K562 (cell line): ENCODE measurements at regions not wholly inside any gene's neighbourhood (a gene's known extent, or its start where the extent isn't known, plus 50 kb on each side); places are given as distances from the start of the nearest gene placed in this dataset.

ENCODE experiments used
- ATAC-seq: fragments of 200-7000 bp; cut with Tn5 transposase; 3 replicates; pipeline ENCODE4 v1.9.1; 2020; ENCODE audit warnings: moderate library complexity
- BruUV-seq: library from RNA; stranded (reverse); fragments of 400-500 nt; replicated peaks from 2 replicates; lab custom pipeline; 2021; lab: Mats Ljungman, UMichigan
- CTCF ChIA-PET: fragments of 300-600 bp; formaldehyde crosslinking; extraction: SDS; loops from one replicate; lab custom pipeline; 2021; ENCODE audit warnings: low intra/inter-chr PET ratio; lab: Yijun Ruan, JAX
- POLR2A ChIA-PET: fragments of 300-600, 350-650 bp; sonication (Branson Sonifier 250); formaldehyde crosslinking; extraction: SDS; loops from one replicate; lab custom pipeline; 2021; ENCODE audit warnings: antibody characterized with exemption, inconsistent platforms; lab: Yijun Ruan, JAX
- DNase-seq, 4 experiments: peaks; one replicate each; pipeline versions ENCODE4 v3.0.0 to v3.0.0-alpha.2; 2011 to 2018; ENCODE audit warnings: low spot score in 3 of 4, mixed read lengths in 3 of 4; ENCODE audit errors: extremely low read depth in 1 of 4
- FAIRE-seq: peaks from 2 replicates; lab custom pipeline; 2011; peaks lifted over from hg19 to GRCh38; lab: Jason Lieb, UNC
- H2AFZ ChIP-seq: 2 replicates; pipeline ENCODE4 v1.6.0; 2011; ENCODE audit warnings: low read depth, low read length, control low read depth, inconsistent platforms
- H3K27ac ChIP-seq: fragments of 200-600 bp; 3 replicates; pipeline ENCODE4 v1.8.0; 2011; ENCODE audit warnings: low read depth, mild to moderate bottlenecking, control low read depth, inconsistent platforms, low read length, moderate library complexity, mixed read lengths; ENCODE audit errors: extremely low read depth
- H3K27me3 ChIP-seq, 2 experiments: fragments of 300-600 bp in 1 of 2; 2 replicates in 1 of 2; 3 replicates in 1 of 2; pipeline versions ENCODE4 v1.6.0 to v1.8.0; 2011; ENCODE audit warnings: inconsistent platforms in 2 of 2, low read length in 2 of 2, mild to moderate bottlenecking in 1 of 2, mixed read lengths in 1 of 2, moderate library complexity in 1 of 2; ENCODE audit not compliant: control insufficient read depth in 2 of 2, insufficient read depth in 2 of 2
- H3K36me3 ChIP-seq: fragments of 300-600 bp; 3 replicates; pipeline ENCODE4 v1.8.0; 2011; ENCODE audit warnings: mild to moderate bottlenecking, low read length, inconsistent platforms; ENCODE audit not compliant: control insufficient read depth, insufficient read depth
- H3K4me1 ChIP-seq, 2 experiments: fragments of 200-600 bp in 1 of 2; replicated peaks in 1 of 2; 2 replicates in 1 of 2; 3 replicates in 1 of 2; pipeline versions ENCODE4 v1.5.1 to v1.8.0; 2011; ENCODE audit warnings: inconsistent platforms in 2 of 2, low read length in 2 of 2, mild to moderate bottlenecking in 1 of 2, mixed read lengths in 1 of 2, moderate library complexity in 1 of 2; ENCODE audit not compliant: control insufficient read depth in 2 of 2, insufficient read depth in 2 of 2
- H3K4me2 ChIP-seq: 2 replicates; pipeline ENCODE4 v1.6.1; 2011; ENCODE audit warnings: low read length, control low read depth, inconsistent platforms, mixed read lengths; ENCODE audit not compliant: insufficient read depth
- H3K4me3 ChIP-seq: fragments of 200-600 bp; sonication (generic), shearing (Covaris generic); 2 replicates; pipeline ENCODE4 v1.5.1; 2016; ENCODE audit warnings: control low read depth, inconsistent platforms
- H3K79me2 ChIP-seq: fragments of 200-600 bp; 3 replicates; pipeline ENCODE4 v1.8.0; 2011; ENCODE audit warnings: low read length, inconsistent platforms; ENCODE audit not compliant: control insufficient read depth, insufficient read depth
- H3K9ac ChIP-seq, 2 experiments: 2 replicates each; pipeline versions ENCODE4 v1.6.0 to v1.6.1; 2011; ENCODE audit warnings: low read depth in 2 of 2, low read length in 2 of 2, control low read depth in 1 of 2, inconsistent platforms in 1 of 2, mild to moderate bottlenecking in 1 of 2, mixed read lengths in 1 of 2; ENCODE audit not compliant: insufficient read depth in 1 of 2
- H3K9me1 ChIP-seq: one replicate; pipeline ENCODE4 v1.6.0; 2011; ENCODE audit warnings: inconsistent platforms, mild to moderate bottlenecking, low read length, moderate library complexity; ENCODE audit not compliant: control insufficient read depth, insufficient read depth
- H3K9me3 ChIP-seq: replicated peaks from 2 replicates; pipeline ENCODE4 v1.5.1; 2011; ENCODE audit warnings: low read depth, low read length, inconsistent platforms; ENCODE audit not compliant: control insufficient read depth, insufficient read depth
- H4K20me1 ChIP-seq: replicated peaks from 2 replicates; pipeline ENCODE4 v1.6.1; 2011; ENCODE audit warnings: low read length, inconsistent platforms, mixed read lengths; ENCODE audit not compliant: control insufficient read depth, insufficient read depth
- AFF4 ChIP-seq: sonication (generic); formaldehyde crosslinking; IDR thresholded peaks from 2 replicates; pipeline ENCODE4 v1.8.0; 2023; ENCODE audit warnings: mild to moderate bottlenecking, missing genetic modification reagents
- BMI1 ChIP-seq: fragments of 150-350 bp; IDR thresholded peaks from 2 replicates; pipeline ENCODE4 v1.6.1; 2014; ENCODE audit warnings: low read length
- FOXK1 ChIP-seq: sonication (generic); formaldehyde crosslinking; IDR thresholded peaks from 2 replicates; pipeline ENCODE4 v1.8.0; 2022; ENCODE audit warnings: missing genetic modification reagents, mild to moderate bottlenecking, borderline replicate concordance
- HDAC8 ChIP-seq: fragments of 450-650 bp; IDR thresholded peaks from 2 replicates; pipeline ENCODE4 v1.6.1; 2016; ENCODE audit warnings: mild to moderate bottlenecking, missing genetic modification characterization, moderate library complexity, missing compliant biosample characterization
- MTA3 ChIP-seq: fragments of 450-650 bp; formaldehyde crosslinking; IDR thresholded peaks from 2 replicates; pipeline ENCODE4 v1.6.1; 2017; ENCODE audit warnings: mild to moderate bottlenecking, borderline replicate concordance
- MXI1 ChIP-seq: IDR thresholded peaks from 2 replicates; pipeline ENCODE4 v1.6.1; 2011; ENCODE audit warnings: low read depth, mild to moderate bottlenecking, improper control_type of control experiment, low read length
- NCOA1 ChIP-seq: fragments of 450-650 bp; IDR thresholded peaks from 2 replicates; pipeline ENCODE4 v1.6.1; 2016; ENCODE audit warnings: low read depth
- RFX5 ChIP-seq: IDR thresholded peaks from 2 replicates; pipeline ENCODE4 v1.6.1; 2011; ENCODE audit warnings: low read depth, mild to moderate bottlenecking, improper control_type of control experiment, low read length
- RFX7 ChIP-seq: fragments of 250-450 bp; sonication (Bioruptor Pico); IDR thresholded peaks from 2 replicates; pipeline ENCODE4 v1.5.1; 2021; ENCODE audit warnings: mild to moderate bottlenecking
- ZNF740 ChIP-seq, 3 experiments: fragments of 200-800 bp in 1 of 3; sonication (Bioruptor generic) in 1 of 3; sonication (generic) in 1 of 3; formaldehyde crosslinking in 1 of 3; IDR thresholded peaks; 2 replicates each; pipeline versions ENCODE4 v1.6.1 to v1.8.0; 2016 to 2022; ENCODE audit warnings: mild to moderate bottlenecking in 2 of 3, missing compliant biosample characterization in 2 of 3, missing genetic modification characterization in 2 of 3, missing genetic modification reagents in 1 of 3
- ZNF778 ChIP-seq: fragments of 450-650 bp; formaldehyde crosslinking; IDR thresholded peaks from 2 replicates; pipeline ENCODE4 v1.4.0; 2020; ENCODE audit warnings: mild to moderate bottlenecking, moderate library complexity
- WGBS: fragments of 100-300 bp; shearing (Covaris generic); methylation state at CpG from one replicate; pipeline ENCODE4 v1.1.6; 2016; ENCODE audit warnings: low coverage, mixed read lengths; ENCODE audit not compliant: insufficient coverage; ENCODE audit errors: missing lambda C conversion rate; 5-methylcytosine and 5-hydroxymethylcytosine counted together
- in situ Hi-C: fragments of 300-500 bp; cut with MboI; formaldehyde crosslinking; loops from 4 replicates; pipeline ENCODE4 v1.15.0; 2018; ENCODE audit warnings: inconsistent platforms, mixed read lengths
- intact Hi-C: fragments of 100-400 bp; cut with micrococcal nuclease; formaldehyde crosslinking; loops from 2 replicates; pipeline ENCODE4 v1.14.2; 2022
- TF ChIP-seq, protein P1 (sequence below): IDR thresholded peaks from 2 replicates; pipeline ENCODE4 v1.6.1; 2011; ENCODE audit not compliant: insufficient read length; ENCODE audit errors: extremely low read depth

DNA sequence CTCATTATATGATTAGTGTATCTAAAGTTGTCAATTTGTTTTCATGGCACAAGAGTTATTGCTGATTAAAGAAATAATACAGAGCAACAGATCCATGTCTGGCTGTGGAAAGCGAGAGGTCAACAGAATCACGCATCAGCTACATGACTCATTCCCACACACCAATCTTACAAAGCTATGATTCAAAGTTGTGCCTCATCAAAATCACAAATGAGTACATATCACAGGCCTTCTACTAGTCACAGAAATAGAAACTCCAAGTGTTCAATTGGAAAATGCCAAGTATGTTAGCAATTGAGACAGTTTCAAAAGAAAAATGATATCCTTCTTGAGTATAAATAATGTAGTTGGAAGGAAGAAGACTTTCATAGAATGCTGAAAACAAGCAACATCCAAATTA, 57.8 kb upstream of the NKAIN2 start:
- no peak overlapping the region for H3K9ac ChIP-seq
- H3K4me2 ChIP-seq: no peak overlapping the region
- FAIRE-seq (no peak), ATAC-seq (no peak), DNase-seq (no peak)
- ChIA-PET POLR2A (no interaction called here), CTCF (no interaction called here)
- no peaks in the 10 kb centered on the region for H3K36me3 ChIP-seq
- H4K20me1 ChIP-seq: no peaks in the 10 kb centered on the region
- H3K27me3 ChIP-seq: no peaks in the 10 kb centered on the region
- TF ChIP-seq NCOA1: no peak
- TF ChIP-seq FOXK1: no peak
- no peaks in the 10 kb centered on the region for H3K9me1 ChIP-seq
- H3K27ac ChIP-seq: no peak overlapping the region
- 4% methylated on average over 2 of the region's 2 CpGs for WGBS
- intact Hi-C loops: no loop called here
- in situ Hi-C loops: no loop called here
- H3K79me2 ChIP-seq: no peaks in the 10 kb centered on the region
- no peak overlapping the region for H2AFZ ChIP-seq
- no peaks in the 10 kb centered on the region for H3K9me3 ChIP-seq
- BruUV-seq: no TSS peak
- no peaks in the 10 kb centered on the region for H3K4me1 ChIP-seq
- H3K4me3 ChIP-seq: no peak overlapping the region

GRCh38 chr6:123744840-123745239, 58.8 kb upstream of the NKAIN2 start:
- FAIRE-seq (no peak), DNase-seq (no peak), ATAC-seq (no peak)
- no peaks in the 10 kb centered on the region for H3K27me3 ChIP-seq
- intact Hi-C loops: no loop called here
- H4K20me1 ChIP-seq: no peaks in the 10 kb centered on the region
- CTCF ChIA-PET: no interaction called here
- 0% methylated on average over 2 of the region's 2 CpGs for WGBS
- H3K9me3 ChIP-seq: no peaks in the 10 kb centered on the region
- no peaks in the 10 kb centered on the region for H3K79me2 ChIP-seq
- no peak overlapping the region for H3K9ac ChIP-seq
- H3K4me3 ChIP-seq: no peak overlapping the region
- H3K9me1 ChIP-seq: no peaks in the 10 kb centered on the region
- no peak overlapping the region for H3K4me2 ChIP-seq
- BruUV-seq: no TSS peak
- POLR2A ChIA-PET: no interaction called here
- no peak overlapping the region for H3K27ac ChIP-seq
- in situ Hi-C loops: no loop called here
- no peaks in the 10 kb centered on the region for H3K36me3 ChIP-seq
- no peaks in the 10 kb centered on the region for H3K4me1 ChIP-seq
- no peak overlapping the region for H2AFZ ChIP-seq
- TF ChIP-seq MXI1 (no peak), RFX5 (no peak), AFF4 (CRISPR knock-in tag) (no peak), BMI1 (no peak), HDAC8 (no peak), MTA3 (no peak), ZNF740 (CRISPR knock-in tag; IDR thresholded peaks at IDR 0.05) (no peak), ZNF740 (tag; IDR thresholded peaks at IDR 0.05) (no peak), RFX7 (CRISPR knock-in tag) (no peak), ZNF778 (CRISPR knock-in tag) (no peak)
- TF ChIP-seq, protein P1, sequence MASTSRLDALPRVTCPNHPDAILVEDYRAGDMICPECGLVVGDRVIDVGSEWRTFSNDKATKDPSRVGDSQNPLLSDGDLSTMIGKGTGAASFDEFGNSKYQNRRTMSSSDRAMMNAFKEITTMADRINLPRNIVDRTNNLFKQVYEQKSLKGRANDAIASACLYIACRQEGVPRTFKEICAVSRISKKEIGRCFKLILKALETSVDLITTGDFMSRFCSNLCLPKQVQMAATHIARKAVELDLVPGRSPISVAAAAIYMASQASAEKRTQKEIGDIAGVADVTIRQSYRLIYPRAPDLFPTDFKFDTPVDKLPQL: no peak
